H4 (cell line): ENCODE measurements at regions not wholly inside any gene's neighbourhood (a gene's known extent, or its start where the extent isn't known, plus 50 kb on each side); places are given as distances from the start of the nearest gene placed in this dataset.
"Not testable (repeated sequence)": the region's sequence is repeated elsewhere in the genome, so short reads cannot be mapped to it uniquely, and the experiment has no call there.

Source experiments
- DNase-seq: peaks from one replicate; pipeline ENCODE4 v3.0.0-alpha.2; 2015; ENCODE audit warnings: low spot score

- not testable (repeated sequence) for DNase-seq
Observed at GRCh38 chr18:15061289-15061896, 313.4 kb downstream of the ANKRD30B start.

DNA sequence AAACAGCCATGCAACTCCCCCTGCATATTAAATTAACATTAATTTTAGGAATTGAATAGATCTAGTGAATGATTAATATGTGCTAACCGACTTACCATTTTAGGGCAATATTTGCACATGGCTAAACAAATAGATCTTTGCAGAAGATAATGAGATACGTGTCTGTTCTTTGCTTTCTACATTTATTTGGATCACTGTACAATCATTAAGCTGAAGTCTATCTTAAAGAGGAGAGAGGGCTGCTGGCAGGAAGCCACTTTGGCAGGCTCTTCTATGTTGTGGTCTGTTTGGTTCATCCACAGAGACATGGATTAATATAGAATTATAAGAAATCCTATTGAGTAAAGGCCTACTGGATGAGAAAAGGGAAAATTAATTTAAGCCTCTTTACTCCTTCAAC, 318.5 kb downstream of the ANKRD30B start:
- not testable (repeated sequence) for DNase-seq

GRCh38 chr18:15071311-15071710, 323.3 kb downstream of the ANKRD30B start:
- not testable (repeated sequence) for DNase-seq
